ENCODE measurements at regions not wholly inside any gene's neighbourhood (a gene's known extent, or its start where the extent isn't known, plus 50 kb on each side); places are given as distances from the start of the nearest gene placed in this dataset.

DNA sequence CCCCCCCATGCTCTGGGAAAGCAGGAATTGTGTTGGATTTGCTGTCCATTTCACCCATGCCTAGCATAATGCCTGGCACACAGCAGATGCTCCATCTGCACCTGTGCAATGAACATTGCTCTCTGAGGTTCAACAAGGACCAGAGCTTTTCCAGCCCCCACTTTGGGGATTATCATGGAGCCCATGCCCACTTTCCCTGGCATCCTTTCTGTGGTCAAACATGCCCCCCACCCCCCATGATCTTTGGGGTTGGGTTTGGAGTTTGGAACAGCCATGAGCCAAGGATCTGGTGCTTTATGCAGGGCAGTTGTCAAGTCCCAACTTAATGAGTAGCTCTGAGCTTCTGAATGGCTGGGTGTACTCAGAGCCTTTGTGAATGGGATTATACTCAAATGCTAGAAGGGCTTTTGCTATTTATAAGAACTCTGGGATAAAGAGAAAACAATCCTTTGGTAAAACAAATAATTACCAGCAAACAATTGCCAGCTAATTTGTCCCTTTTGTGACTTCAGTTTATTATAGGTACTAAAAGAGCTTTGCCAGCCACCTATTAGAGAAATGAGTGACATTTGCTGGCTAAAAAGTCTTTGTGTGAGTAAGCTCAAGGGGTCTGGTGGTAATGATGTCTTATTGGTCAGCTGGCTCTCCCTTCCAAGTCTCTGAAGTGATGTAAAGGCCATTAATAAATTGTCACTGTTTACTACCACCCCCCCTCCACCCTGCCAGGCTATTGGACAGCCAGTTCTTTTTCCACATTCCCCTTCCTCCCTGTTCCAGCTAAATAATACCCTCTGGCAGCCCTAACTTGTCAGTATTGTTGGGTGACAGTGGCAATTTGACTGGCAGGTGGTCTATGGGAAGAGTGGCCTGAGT is 182.3 kb downstream of the MACROH2A1 start:
- H2AFZ ChIP-seq (ENCODE audit: low read length): no peak overlapping the region
- H2BK120ac ChIP-seq (ENCODE audit: low read depth, low read length): no peak overlapping the region
- H4K91ac ChIP-seq (ENCODE audit: low read depth, low read length, poor library complexity): no peak overlapping the region
- H3K18ac ChIP-seq (ENCODE audit: low read length): no peak overlapping the region
- H4K8ac ChIP-seq (ENCODE audit: low read depth, low read length): no peak overlapping the region
- no peak overlapping the region for H3K27ac ChIP-seq (replicated peaks; ENCODE audit: low read length)
- no peaks in the 10 kb centered on the region for H3K9me3 ChIP-seq (replicated peaks in 1 of 2; ENCODE audit: control insufficient read depth in 2 of 2, insufficient read depth in 1 of 2, low read depth in 1 of 2, low read length in 2 of 2)
- H2BK15ac ChIP-seq (ENCODE audit: low read length): no peak overlapping the region
- no peak for DNase-seq (ENCODE audit: low spot score)
- H3K14ac ChIP-seq (ENCODE audit: low read length): no peak overlapping the region
- H3K4me1 ChIP-seq (ENCODE audit: control insufficient read depth in 2 of 2, insufficient read depth in 1 of 2, low read depth in 1 of 2, low read length in 2 of 2): peaks cover 0 to 9% of the 10 kb centered on the region in 2 donors
- no peak overlapping the region for H3K4ac ChIP-seq (ENCODE audit: low read length)
- no peak overlapping the region for H2AK5ac ChIP-seq (ENCODE audit: low read depth, low read length)
- H2BK12ac ChIP-seq (ENCODE audit: low read length): no peak overlapping the region
- H3K9ac ChIP-seq (ENCODE audit: low read depth, low read length, poor library complexity): no peak overlapping the region
- H3K4me2 ChIP-seq (ENCODE audit: insufficient read depth, low read length, poor library complexity, severe bottlenecking): no peak overlapping the region
- peaks cover 0 to 16% (median 0%) of the 10 kb centered on the region in 3 experiments for H3K27me3 ChIP-seq (ENCODE audit: control insufficient read depth in 3 of 3, insufficient read depth in 3 of 3, low read depth in 1 of 3, low read length in 3 of 3)
- no peak overlapping the region for H3K4me3 ChIP-seq (ENCODE audit: low read length in 2 of 2)
- no peak overlapping the region for H2BK5ac ChIP-seq (ENCODE audit: low read length)
- no peaks in the 10 kb centered on the region for H3K79me1 ChIP-seq (ENCODE audit: low read depth, low read length)
- no peak overlapping the region for H3K23ac ChIP-seq (ENCODE audit: low read depth, low read length, poor library complexity)
- no peaks in the 10 kb centered on the region for H3K36me3 ChIP-seq (replicated peaks in 1 of 2; ENCODE audit: control insufficient read depth in 2 of 2, insufficient read depth in 2 of 2, low read length in 2 of 2)

DNA sequence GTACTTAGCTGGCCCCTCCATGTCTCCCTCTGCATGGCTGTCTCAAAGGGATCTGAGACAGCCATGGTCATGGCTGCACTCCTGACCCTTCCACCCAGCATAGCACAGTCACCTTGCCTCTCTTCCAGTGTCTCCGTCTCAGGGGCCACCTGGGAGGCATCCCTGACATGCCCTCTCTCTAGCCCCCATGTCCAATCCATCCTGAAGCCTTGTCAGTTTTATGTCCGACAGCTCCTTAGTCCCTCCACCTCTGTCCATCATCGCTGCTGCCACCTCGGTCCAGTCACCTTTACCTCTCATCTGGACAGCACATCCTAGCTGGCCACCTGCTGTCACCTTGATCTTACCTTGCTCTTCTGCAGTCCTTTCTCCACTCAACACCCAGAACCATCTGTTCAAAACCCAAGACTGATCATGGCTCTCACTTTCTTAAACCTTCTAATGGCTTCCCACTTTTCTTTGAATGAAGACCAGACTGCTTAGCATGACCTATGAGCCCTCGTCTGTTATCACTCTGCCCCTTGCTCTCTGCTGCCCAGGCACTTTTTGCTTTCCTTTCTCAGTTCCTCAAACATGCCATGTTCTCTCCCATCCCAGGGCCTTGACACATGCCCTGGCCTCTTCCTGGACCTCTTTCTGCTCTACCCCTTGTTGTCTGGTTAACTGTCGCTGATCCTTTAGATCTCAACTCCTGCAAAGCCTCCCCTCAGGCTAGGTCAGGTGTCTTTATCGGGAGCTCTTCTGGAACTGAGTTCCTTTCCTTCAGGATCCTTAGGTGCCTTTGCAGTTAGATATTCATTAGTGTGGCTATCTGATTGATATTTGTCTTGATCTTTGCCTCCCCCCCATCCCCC is 181.8 kb upstream of the PITX1 start:
- Histone ChIP-seq H2BK15ac (ENCODE audit: low read length) (no peak overlapping the region), H3K79me1 (ENCODE audit: low read depth, low read length) (no peaks in the 10 kb centered on the region), H3K14ac (ENCODE audit: low read length) (no peak overlapping the region), H3K4me1 (ENCODE audit: control insufficient read depth in 2 of 2, insufficient read depth in 1 of 2, low read depth in 1 of 2, low read length in 2 of 2) (peaks cover 0 to 9% of the 10 kb centered on the region in 2 donors), H3K4me2 (ENCODE audit: insufficient read depth, low read length, poor library complexity, severe bottlenecking) (no peak overlapping the region), H2BK5ac (ENCODE audit: low read length) (no peak overlapping the region), H2AK5ac (ENCODE audit: low read depth, low read length) (no peak overlapping the region), H4K8ac (ENCODE audit: low read depth, low read length) (no peak overlapping the region), H3K18ac (ENCODE audit: low read length) (no peak overlapping the region), H2BK12ac (ENCODE audit: low read length) (no peak overlapping the region), H3K4me3 (ENCODE audit: low read length in 2 of 2) (no peak overlapping the region), H3K23ac (ENCODE audit: low read depth, low read length, poor library complexity) (no peak overlapping the region), H3K9me3 (replicated peaks in 1 of 2; ENCODE audit: control insufficient read depth in 2 of 2, insufficient read depth in 1 of 2, low read depth in 1 of 2, low read length in 2 of 2) (no peaks in the 10 kb centered on the region), H3K9ac (ENCODE audit: low read depth, low read length, poor library complexity) (no peak overlapping the region), H2AFZ (ENCODE audit: low read length) (no peak overlapping the region), H3K36me3 (replicated peaks in 1 of 2; ENCODE audit: control insufficient read depth in 2 of 2, insufficient read depth in 2 of 2, low read length in 2 of 2) (no peaks in the 10 kb centered on the region), H4K91ac (ENCODE audit: low read depth, low read length, poor library complexity) (no peak overlapping the region), H3K27ac (replicated peaks; ENCODE audit: low read length) (no peak overlapping the region), H2BK120ac (ENCODE audit: low read depth, low read length) (no peak overlapping the region), H3K4ac (ENCODE audit: low read length) (no peak overlapping the region), H3K27me3 (ENCODE audit: control insufficient read depth in 3 of 3, insufficient read depth in 3 of 3, low read depth in 1 of 3, low read length in 3 of 3) (peaks cover 0 to 21% (median 0%) of the 10 kb centered on the region in 3 experiments)
- no CpG with 5 or more reads among the region's 7 CpGs for WGBS, 2 donors (ENCODE audit: extremely low coverage in 2 of 2, insufficient read length in 2 of 2, insufficient replicate concordance in 1 of 2)
- DNase-seq (ENCODE audit: low spot score): no peak

DNA sequence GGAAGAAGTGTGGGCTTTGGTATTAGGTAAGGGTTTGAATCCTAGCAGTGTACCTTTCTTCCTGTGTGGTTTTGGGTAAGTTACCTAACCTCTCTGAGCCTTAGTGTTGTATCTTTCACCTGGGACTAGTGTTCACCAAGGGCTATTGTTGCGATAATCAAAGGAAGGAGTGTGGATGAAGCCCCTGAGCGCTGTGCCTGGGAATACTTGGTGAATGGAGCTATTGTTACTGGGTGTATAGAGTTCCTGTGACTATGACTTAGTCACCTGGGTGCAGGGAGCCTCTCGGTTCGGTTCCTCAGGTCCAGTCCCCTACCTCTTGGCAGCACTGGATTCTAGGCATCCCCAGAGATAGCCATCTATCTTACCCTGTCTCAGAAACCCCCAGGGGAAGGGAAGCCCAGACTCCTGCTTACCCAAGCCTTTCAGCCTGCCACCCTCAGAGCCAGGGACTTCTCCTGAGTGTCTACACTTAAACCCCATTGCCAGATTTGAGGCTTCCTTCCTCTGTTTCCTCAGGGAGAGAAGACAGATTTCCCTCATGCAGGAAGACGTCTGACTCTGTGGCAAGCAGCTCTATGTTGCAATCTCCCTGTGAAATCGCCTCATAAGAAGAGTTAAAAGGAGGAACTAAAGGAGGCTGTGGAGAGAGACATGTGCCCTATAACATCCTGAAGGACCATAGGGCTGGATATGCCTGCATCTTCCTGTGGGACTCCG is 181.0 kb upstream of the PITX1 start:
- Histone ChIP-seq H4K8ac (ENCODE audit: low read depth, low read length) (no peak overlapping the region), H3K4ac (ENCODE audit: low read length) (no peak overlapping the region)
- no peak for DNase-seq (ENCODE audit: low spot score)

More for the DNA sequence above, 181.0 kb upstream of the PITX1 start:
- Histone ChIP-seq H3K9ac (ENCODE audit: low read depth, low read length, poor library complexity) (no peak overlapping the region), H2AK5ac (ENCODE audit: low read depth, low read length) (no peak overlapping the region), H3K4me3 (ENCODE audit: low read length in 2 of 2) (no peak overlapping the region), H3K27ac (replicated peaks; ENCODE audit: low read length) (no peak overlapping the region), H3K18ac (ENCODE audit: low read length) (no peak overlapping the region), H3K4me1 (ENCODE audit: control insufficient read depth in 2 of 2, insufficient read depth in 1 of 2, low read depth in 1 of 2, low read length in 2 of 2) (peaks cover 0 to 9% of the 10 kb centered on the region in 2 donors), H3K36me3 (replicated peaks in 1 of 2; ENCODE audit: control insufficient read depth in 2 of 2, insufficient read depth in 2 of 2, low read length in 2 of 2) (no peaks in the 10 kb centered on the region), H2BK5ac (ENCODE audit: low read length) (no peak overlapping the region), H3K9me3 (replicated peaks in 1 of 2; ENCODE audit: control insufficient read depth in 2 of 2, insufficient read depth in 1 of 2, low read depth in 1 of 2, low read length in 2 of 2) (no peaks in the 10 kb centered on the region), H3K27me3 (ENCODE audit: control insufficient read depth in 3 of 3, insufficient read depth in 3 of 3, low read depth in 1 of 3, low read length in 3 of 3) (peaks cover 0 to 24% (median 0%) of the 10 kb centered on the region in 3 experiments), H2BK15ac (ENCODE audit: low read length) (no peak overlapping the region), H4K91ac (ENCODE audit: low read depth, low read length, poor library complexity) (no peak overlapping the region), H2BK120ac (ENCODE audit: low read depth, low read length) (no peak overlapping the region), H3K79me1 (ENCODE audit: low read depth, low read length) (no peaks in the 10 kb centered on the region), H3K23ac (ENCODE audit: low read depth, low read length, poor library complexity) (no peak overlapping the region), H2BK12ac (ENCODE audit: low read length) (no peak overlapping the region), H3K14ac (ENCODE audit: low read length) (no peak overlapping the region), H2AFZ (ENCODE audit: low read length) (no peak overlapping the region), H3K4me2 (ENCODE audit: insufficient read depth, low read length, poor library complexity, severe bottlenecking) (no peak overlapping the region)
- WGBS, 2 donors (ENCODE audit: extremely low coverage in 2 of 2, insufficient read length in 2 of 2, insufficient replicate concordance in 1 of 2): no CpG with 5 or more reads among the region's 7 CpGs

All from neuronal stem cell (in vitro differentiated cells).